CD14-positive monocyte (primary cell): ENCODE measurements at regions not wholly inside any gene's neighbourhood (a gene's known extent, or its start where the extent isn't known, plus 50 kb on each side); places are given as distances from the start of the nearest gene placed in this dataset.

Experiments used
- DNase-seq, 3 donors: peaks; one replicate each; pipeline ENCODE4 v3.0.0-alpha.2; 2011 to 2022
- H2AFZ ChIP-seq: 2 replicates; pipeline ENCODE4 v1.6.0; 2012; ENCODE audit warnings: mild to moderate bottlenecking, low read depth, low read length, inconsistent platforms; ENCODE audit not compliant: insufficient read depth, poor library complexity, severe bottlenecking
- H3K27ac ChIP-seq, 2 donors: 1 replicate in 1 of 2; 2 replicates in 1 of 2; pipeline ENCODE4 v1.5.1; 2012 to 2013; ENCODE audit warnings: low read length in 2 of 2, control low read depth in 1 of 2, inconsistent platforms in 1 of 2, low read depth in 1 of 2, mild to moderate bottlenecking in 1 of 2
- H3K27me3 ChIP-seq, 2 donors: one replicate each; pipeline versions ENCODE4 v1.6.0 to v1.6.1; 2011 to 2013; ENCODE audit warnings: low read length in 2 of 2; ENCODE audit not compliant: control insufficient read depth in 2 of 2, insufficient read depth in 2 of 2
- H3K36me3 ChIP-seq, 2 donors: replicated peaks in 1 of 2; 1 replicate in 1 of 2; 2 replicates in 1 of 2; pipeline versions ENCODE4 v1.5.1 to v1.6.1; 2012 to 2013; ENCODE audit warnings: low read length in 2 of 2, control low read depth in 1 of 2, inconsistent platforms in 1 of 2, mild to moderate bottlenecking in 1 of 2; ENCODE audit not compliant: insufficient read depth in 2 of 2, control insufficient read depth in 1 of 2
- H3K4me1 ChIP-seq, 2 donors: 1 replicate in 1 of 2; 2 replicates in 1 of 2; pipeline versions ENCODE4 v1.5.1 to v1.6.1; 2012 to 2013; ENCODE audit warnings: low read length in 2 of 2, control low read depth in 1 of 2, inconsistent platforms in 1 of 2, mild to moderate bottlenecking in 1 of 2, moderate library complexity in 1 of 2; ENCODE audit not compliant: insufficient read depth in 2 of 2, control insufficient read depth in 1 of 2
- H3K4me2 ChIP-seq: replicated peaks from 2 replicates; pipeline ENCODE3; 2012; ENCODE audit warnings: low read length, moderate library complexity, mild to moderate bottlenecking; ENCODE audit not compliant: poor library complexity, severe bottlenecking; ENCODE audit errors: extremely low read depth
- H3K4me3 ChIP-seq, 3 experiments: fragments of 200-600 bp in 1 of 3; sonication (generic) in 1 of 3; replicated peaks in 1 of 3; 1 replicate in 2 of 3; 2 replicates in 1 of 3; pipeline ENCODE4 v1.5.1; 2011 to 2013; ENCODE audit warnings: low read length in 3 of 3, mild to moderate bottlenecking in 3 of 3, control low read depth in 2 of 3, low read depth in 2 of 3, inconsistent platforms in 1 of 3, moderate library complexity in 1 of 3
- H3K79me2 ChIP-seq: 2 replicates; pipeline ENCODE4 v1.6.0; 2012; ENCODE audit warnings: mild to moderate bottlenecking, control low read depth, inconsistent platforms, low read length, moderate library complexity; ENCODE audit not compliant: insufficient read depth
- H3K9ac ChIP-seq: 2 replicates; pipeline ENCODE4 v1.6.0; 2017; ENCODE audit warnings: low read length, mild to moderate bottlenecking; ENCODE audit not compliant: insufficient read depth, poor library complexity, severe bottlenecking
- H3K9me3 ChIP-seq, 2 donors: replicated peaks in 1 of 2; 1 replicate in 1 of 2; 2 replicates in 1 of 2; pipeline versions ENCODE4 v1.5.1 to v1.6.1; 2012 to 2013; ENCODE audit warnings: low read length in 2 of 2, control low read depth in 1 of 2; ENCODE audit not compliant: control insufficient read depth in 1 of 2, insufficient read depth in 1 of 2
- H4K20me1 ChIP-seq: 2 replicates; pipeline ENCODE4 v1.6.0; 2012; ENCODE audit warnings: mild to moderate bottlenecking, low read length, control low read depth, moderate library complexity; ENCODE audit not compliant: insufficient read depth
- H3K27ac Mint-ChIP-seq, 7 donors: one replicate each; pipeline ENCODE4 v1.8.0; 2020; ENCODE audit warnings: mild to moderate bottlenecking in 7 of 7, mixed read lengths in 7 of 7, moderate library complexity in 6 of 7, inconsistent platforms in 2 of 7
- H3K27me3 Mint-ChIP-seq, 3 donors: one replicate each; pipeline ENCODE4 v1.8.0; 2021 to 2022; ENCODE audit warnings: low read depth in 3 of 3, mild to moderate bottlenecking in 3 of 3, mixed read lengths in 3 of 3, moderate library complexity in 3 of 3, inconsistent platforms in 1 of 3
- H3K36me3 Mint-ChIP-seq, 2 donors: one replicate each; pipeline ENCODE4 v1.8.0; 2020; ENCODE audit warnings: mixed read lengths in 2 of 2, inconsistent platforms in 1 of 2, mild to moderate bottlenecking in 1 of 2
- H3K4me1 Mint-ChIP-seq: one replicate; pipeline ENCODE4 v1.8.0; 2020; ENCODE audit warnings: mild to moderate bottlenecking, mixed read lengths
- H3K4me3 Mint-ChIP-seq, 2 donors: one replicate each; pipeline ENCODE4 v1.8.0; 2020; ENCODE audit warnings: mild to moderate bottlenecking in 2 of 2, mixed read lengths in 2 of 2, moderate library complexity in 1 of 2
- H3K9me3 Mint-ChIP-seq, 7 donors: one replicate each; pipeline ENCODE4 v1.8.0; 2020 to 2022; ENCODE audit warnings: mixed read lengths in 7 of 7, mild to moderate bottlenecking in 6 of 7, moderate library complexity in 6 of 7, inconsistent platforms in 2 of 7
- CTCF ChIP-seq: fragments of 200-600 bp; IDR thresholded peaks from one replicate; pipeline ENCODE4 v1.8.0; 2022; ENCODE audit warnings: antibody characterized with exemption, mild to moderate bottlenecking
- WGBS: methylation state at CpG from one replicate; pipeline ENCODE4 v1.1.5; 2013; ENCODE audit warnings: missing lambda C conversion rate; ENCODE audit not compliant: insufficient coverage; 5-methylcytosine and 5-hydroxymethylcytosine counted together
- intact Hi-C, 2 donors: fragments of 100-400 bp; cut with micrococcal nuclease; formaldehyde crosslinking; loops; one replicate each; pipeline versions ENCODE4 v1.15.0 to v1.15.1; 2023

GRCh38 chr2:6417050-6417449 is 448.7 kb downstream of the CMPK2 start:
- Histone ChIP-seq H3K36me3 (no peaks in the 10 kb centered on the region), H2AFZ (no peak overlapping the region), H3K27me3 (no peaks in the 10 kb centered on the region), H4K20me1 (no peaks in the 10 kb centered on the region), H3K27ac (no peak overlapping the region), H3K79me2 (no peaks in the 10 kb centered on the region), H3K4me1 (no peaks in the 10 kb centered on the region), H3K9me3 (peaks cover 0 to 3% of the 10 kb centered on the region in 2 donors), H3K9ac (no peak overlapping the region), H3K4me3 (no peak overlapping the region), H3K4me2 (no peak overlapping the region)
- no peak for DNase-seq
- no peak overlapping the region for H3K4me3 Mint-ChIP-seq
- intact Hi-C loops = no loop called here
- peaks cover 0 to 9% (median 5%) of the 10 kb centered on the region in 7 donors for H3K9me3 Mint-ChIP-seq
- no peaks in the 10 kb centered on the region for H3K36me3 Mint-ChIP-seq
- H3K27me3 Mint-ChIP-seq = no peaks in the 10 kb centered on the region
- 93% methylated on average over 5 of the region's 6 CpGs for WGBS
- H3K27ac Mint-ChIP-seq = no peak overlapping the region
- H3K4me1 Mint-ChIP-seq = no peaks in the 10 kb centered on the region
- TF ChIP-seq CTCF = no peak

- peaks cover 0 to 9% (median 5%) of the 10 kb centered on the region in 7 donors for H3K9me3 Mint-ChIP-seq
- DNase-seq = no peak
- no peak overlapping the region for H3K4me2 ChIP-seq
- H3K27me3 Mint-ChIP-seq = peaks cover 0 to 2% (median 0%) of the 10 kb centered on the region in 3 donors
- H3K27ac ChIP-seq = no peak overlapping the region
- no peak overlapping the region for H3K4me3 ChIP-seq
- H3K4me1 Mint-ChIP-seq = no peaks in the 10 kb centered on the region
- H3K9me3 ChIP-seq = peaks cover 0 to 3% of the 10 kb centered on the region in 2 donors
- TF ChIP-seq CTCF = no peak
- H3K36me3 ChIP-seq = no peaks in the 10 kb centered on the region
- no peaks in the 10 kb centered on the region for H3K79me2 ChIP-seq
- no peaks in the 10 kb centered on the region for H3K4me1 ChIP-seq
- WGBS = no CpG with 5 or more reads among the region's 1 CpG
- no peak overlapping the region for H3K4me3 Mint-ChIP-seq
- H3K27me3 ChIP-seq = no peaks in the 10 kb centered on the region
- no peak overlapping the region for H3K9ac ChIP-seq
- H2AFZ ChIP-seq = no peak overlapping the region
- no peaks in the 10 kb centered on the region for H4K20me1 ChIP-seq
- no peaks in the 10 kb centered on the region for H3K36me3 Mint-ChIP-seq
- no peak overlapping the region for H3K27ac Mint-ChIP-seq
- intact Hi-C loops = no loop called here
These were observed 447.4 kb downstream of the CMPK2 start for GRCh38 chr2:6418291-6418690.
